C4-2B (cell line): ENCODE measurements at regions not wholly inside any gene's neighbourhood (a gene's known extent, or its start where the extent isn't known, plus 50 kb on each side); places are given as distances from the start of the nearest gene placed in this dataset.

Experiments used
- H3K27ac ChIP-seq: fragments of 450-650 bp; 2 replicates; pipeline ENCODE4 v1.5.1; 2017
- ZFX ChIP-seq: fragments of 450-650 bp; IDR thresholded peaks from 2 replicates; pipeline ENCODE4 v1.6.1; 2017
- TF ChIP-seq, protein P1 (sequence below): fragments of 450-650 bp; conservative IDR thresholded peaks from 2 replicates; pipeline ENCODE4 v1.5.1; 2017; ENCODE audit warnings: mild to moderate bottlenecking

DNA sequence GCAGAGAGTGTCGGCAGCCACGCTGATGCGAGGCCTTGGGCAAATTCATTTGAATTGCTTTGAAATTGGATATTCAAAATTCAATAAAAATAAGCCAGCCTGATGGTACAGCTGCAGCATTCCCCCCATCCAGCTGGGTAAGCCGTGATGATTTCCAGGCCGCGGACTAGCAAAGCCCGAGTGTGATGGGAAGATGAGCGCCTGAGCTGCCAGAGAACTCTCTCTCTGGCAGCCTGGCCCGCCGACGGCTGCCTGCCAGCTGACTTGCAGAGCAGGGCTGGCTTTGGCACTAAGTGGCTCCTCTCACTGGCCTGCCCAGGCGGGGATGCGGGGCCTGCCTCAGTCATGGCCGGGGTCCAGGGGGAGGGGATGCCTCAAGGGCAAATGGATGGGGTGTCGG lies 268.3 kb upstream of the WWC1 start:
- H3K27ac ChIP-seq: no peak overlapping the region
- TF ChIP-seq, protein P1, sequence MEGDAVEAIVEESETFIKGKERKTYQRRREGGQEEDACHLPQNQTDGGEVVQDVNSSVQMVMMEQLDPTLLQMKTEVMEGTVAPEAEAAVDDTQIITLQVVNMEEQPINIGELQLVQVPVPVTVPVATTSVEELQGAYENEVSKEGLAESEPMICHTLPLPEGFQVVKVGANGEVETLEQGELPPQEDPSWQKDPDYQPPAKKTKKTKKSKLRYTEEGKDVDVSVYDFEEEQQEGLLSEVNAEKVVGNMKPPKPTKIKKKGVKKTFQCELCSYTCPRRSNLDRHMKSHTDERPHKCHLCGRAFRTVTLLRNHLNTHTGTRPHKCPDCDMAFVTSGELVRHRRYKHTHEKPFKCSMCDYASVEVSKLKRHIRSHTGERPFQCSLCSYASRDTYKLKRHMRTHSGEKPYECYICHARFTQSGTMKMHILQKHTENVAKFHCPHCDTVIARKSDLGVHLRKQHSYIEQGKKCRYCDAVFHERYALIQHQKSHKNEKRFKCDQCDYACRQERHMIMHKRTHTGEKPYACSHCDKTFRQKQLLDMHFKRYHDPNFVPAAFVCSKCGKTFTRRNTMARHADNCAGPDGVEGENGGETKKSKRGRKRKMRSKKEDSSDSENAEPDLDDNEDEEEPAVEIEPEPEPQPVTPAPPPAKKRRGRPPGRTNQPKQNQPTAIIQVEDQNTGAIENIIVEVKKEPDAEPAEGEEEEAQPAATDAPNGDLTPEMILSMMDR: no peak
- TF ChIP-seq ZFX: no peak

GRCh38 chr5:168024306-168024705 lies 267.1 kb upstream of the WWC1 start:
- no peak for TF ChIP-seq ZFX
- TF ChIP-seq, protein P1: no peak
- H3K27ac ChIP-seq: no peak overlapping the region

GRCh38 chr5:168027007-168027406 lies 264.4 kb upstream of the WWC1 start:
- TF ChIP-seq, protein P1: no peak
- TF ChIP-seq ZFX: no peak
- no peak overlapping the region for H3K27ac ChIP-seq

DNA sequence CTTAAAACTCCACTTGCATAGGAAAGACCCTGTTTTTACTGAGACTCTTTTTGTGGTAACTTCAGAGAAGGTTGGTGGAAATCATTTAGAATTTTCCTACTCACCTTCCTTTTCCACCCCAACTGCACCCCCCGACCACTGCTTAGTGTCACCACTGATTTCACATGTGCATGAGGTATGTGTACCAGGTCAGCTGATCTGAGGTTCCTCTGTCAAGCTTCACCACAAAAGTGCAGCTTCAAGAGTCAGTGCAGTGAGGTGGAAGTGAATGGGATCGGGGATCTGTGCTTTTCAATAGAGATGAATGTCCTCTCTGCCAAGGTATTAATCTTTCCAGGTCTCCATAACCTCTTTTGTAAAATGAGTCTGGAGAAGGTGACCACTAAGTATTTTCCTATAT lies 260.5 kb upstream of the WWC1 start:
- no peak overlapping the region for H3K27ac ChIP-seq

DNA sequence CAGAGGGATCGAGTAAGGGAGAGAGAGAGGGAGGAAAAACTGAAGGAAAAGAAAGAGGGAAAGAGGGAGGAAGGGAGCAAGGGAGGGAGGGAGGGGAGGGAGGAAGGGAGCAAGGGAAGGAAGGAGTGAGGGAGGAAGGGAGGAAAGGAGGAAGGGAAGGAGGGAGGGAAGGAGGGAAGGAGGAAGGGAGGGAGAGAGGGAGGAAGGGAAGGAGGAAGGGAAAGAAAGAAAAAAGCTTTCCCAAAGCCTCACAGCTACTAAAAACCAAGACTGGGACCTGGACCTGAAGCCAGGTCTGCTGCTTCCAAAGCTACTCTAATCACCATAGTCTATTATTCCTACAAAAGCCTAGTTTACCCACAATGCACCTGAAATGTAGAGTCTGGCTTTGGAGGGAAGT lies 259.8 kb upstream of the WWC1 start:
- H3K27ac ChIP-seq: no peak overlapping the region
- no peak for TF ChIP-seq ZFX
- TF ChIP-seq, protein P1: no peak

More for the DNA sequence above, 260.5 kb upstream of the WWC1 start:
- TF ChIP-seq, protein P1: no peak
- TF ChIP-seq ZFX: no peak

- H3K27ac ChIP-seq: no peak overlapping the region
- TF ChIP-seq, protein P1: no peak
- no peak for TF ChIP-seq ZFX
These were observed 252.4 kb upstream of the WWC1 start for GRCh38 chr5:168039039-168039438.

DNA sequence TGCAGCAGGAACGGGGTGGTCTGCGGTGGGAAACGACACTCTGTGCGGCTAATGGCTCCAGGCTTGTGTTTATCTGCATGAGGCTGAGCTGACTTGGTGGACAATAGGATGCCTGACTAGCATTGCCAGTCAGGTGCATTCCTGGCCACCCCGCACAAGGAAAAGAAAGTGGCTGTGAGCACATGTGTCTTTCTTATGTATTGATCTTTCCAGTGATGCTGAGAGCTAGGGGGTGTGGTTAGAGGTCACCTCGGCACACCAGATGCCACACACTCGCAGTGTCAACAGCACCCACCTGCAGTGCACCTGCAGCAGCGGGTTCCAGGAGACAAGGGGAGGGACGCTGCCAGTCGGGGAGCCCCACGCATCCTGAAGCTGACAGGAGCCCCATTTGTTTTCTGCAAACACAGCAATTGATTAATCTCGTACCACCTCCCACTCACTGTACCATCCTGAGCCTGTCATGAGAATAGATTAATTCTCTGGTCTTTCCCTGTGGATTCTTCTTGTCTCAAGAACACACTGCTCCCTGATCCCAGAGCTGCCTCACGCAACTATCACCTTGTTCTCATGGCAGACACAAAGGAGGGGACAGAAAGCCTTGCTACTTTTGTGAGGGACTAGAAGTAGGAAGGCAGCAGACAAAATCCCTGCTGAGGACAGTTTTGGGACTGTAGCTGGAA lies 251.7 kb upstream of the WWC1 start:
- no peak overlapping the region for H3K27ac ChIP-seq
- TF ChIP-seq, protein P1: no peak
- no peak for TF ChIP-seq ZFX
